Glutamatergic neuron (in vitro differentiated cells): ENCODE measurements at regions not wholly inside any gene's neighbourhood (a gene's known extent, or its start where the extent isn't known, plus 50 kb on each side); places are given as distances from the start of the nearest gene placed in this dataset.

Experiments
- DNase-seq: peaks from one replicate; pipeline ENCODE4 v3.0.0; 2022
- H3K27ac Mint-ChIP-seq: one replicate; pipeline ENCODE4 v1.8.0; 2020; ENCODE audit warnings: mild to moderate bottlenecking, mixed read lengths, inconsistent platforms; ENCODE audit not compliant: unreplicated experiment
- H3K27me3 Mint-ChIP-seq: one replicate; pipeline ENCODE4 v1.8.0; 2020; ENCODE audit warnings: mild to moderate bottlenecking, moderate library complexity, mixed read lengths, inconsistent platforms; ENCODE audit not compliant: unreplicated experiment
- H3K36me3 Mint-ChIP-seq: one replicate; pipeline ENCODE4 v1.8.0; 2020; ENCODE audit warnings: mild to moderate bottlenecking, mixed read lengths, inconsistent platforms; ENCODE audit not compliant: unreplicated experiment
- H3K4me1 Mint-ChIP-seq: one replicate; pipeline ENCODE4 v1.8.0; 2020; ENCODE audit warnings: mild to moderate bottlenecking, low read depth, mixed read lengths, inconsistent platforms; ENCODE audit not compliant: unreplicated experiment
- H3K4me3 Mint-ChIP-seq: one replicate; pipeline ENCODE4 v1.8.0; 2020; ENCODE audit warnings: mild to moderate bottlenecking, mixed read lengths, inconsistent platforms; ENCODE audit not compliant: unreplicated experiment
- H3K9me3 Mint-ChIP-seq: one replicate; pipeline ENCODE4 v1.8.0; 2020; ENCODE audit warnings: mild to moderate bottlenecking, moderate library complexity, mixed read lengths, inconsistent platforms; ENCODE audit not compliant: unreplicated experiment
- CTCF ChIP-seq: fragments of 200-600 bp; sonication (generic); IDR thresholded peaks from one replicate; pipeline ENCODE4 v1.5.0; 2021; ENCODE audit not compliant: partially characterized antibody, unreplicated experiment

GRCh38 chr10:123529146-123529760 is 136.9 kb upstream of the GPR26 start:
- DNase-seq, result no peak
- no peak for TF ChIP-seq CTCF
- H3K27ac Mint-ChIP-seq, result no peak overlapping the region
- peaks cover 2% of the 10 kb centered on the region for H3K27me3 Mint-ChIP-seq
- peaks cover 3% of the 10 kb centered on the region for H3K9me3 Mint-ChIP-seq
- H3K36me3 Mint-ChIP-seq, result no peaks in the 10 kb centered on the region
- no peaks in the 10 kb centered on the region for H3K4me1 Mint-ChIP-seq
- no peak overlapping the region for H3K4me3 Mint-ChIP-seq

- peaks cover 3% of the 10 kb centered on the region for H3K9me3 Mint-ChIP-seq
- no peak overlapping the region for H3K4me3 Mint-ChIP-seq
- no peak for DNase-seq
- no peak for TF ChIP-seq CTCF
- H3K4me1 Mint-ChIP-seq, result no peaks in the 10 kb centered on the region
- peaks cover 2% of the 10 kb centered on the region for H3K27me3 Mint-ChIP-seq
- no peak overlapping the region for H3K27ac Mint-ChIP-seq
- H3K36me3 Mint-ChIP-seq, result no peaks in the 10 kb centered on the region
These were observed 135.8 kb upstream of the GPR26 start for GRCh38 chr10:123530166-123530870.

- peaks cover 3% of the 10 kb centered on the region for H3K27me3 Mint-ChIP-seq
- no peak overlapping the region for H3K27ac Mint-ChIP-seq
These were observed 130.8 kb upstream of the GPR26 start for GRCh38 chr10:123535386-123535785.

GRCh38 chr10:123536176-123536845 is 129.8 kb upstream of the GPR26 start:
- DNase-seq, result no peak
- Mint-ChIP-seq H3K9me3 (peaks cover 5% of the 10 kb centered on the region), H3K36me3 (no peaks in the 10 kb centered on the region), H3K4me3 (no peak overlapping the region), H3K27ac (no peak overlapping the region), H3K27me3 (peaks cover 3% of the 10 kb centered on the region), H3K4me1 (peaks cover 3% of the 10 kb centered on the region)
- TF ChIP-seq CTCF, result no peak

More at GRCh38 chr10:123535386-123535785, 130.8 kb upstream of the GPR26 start:
- H3K4me3 Mint-ChIP-seq, result no peak overlapping the region
- peaks cover 3% of the 10 kb centered on the region for H3K4me1 Mint-ChIP-seq
- no peak for TF ChIP-seq CTCF
- H3K36me3 Mint-ChIP-seq, result no peaks in the 10 kb centered on the region
- peaks cover 5% of the 10 kb centered on the region for H3K9me3 Mint-ChIP-seq
- DNase-seq, result no peak
